Neuronal stem cell (in vitro differentiated cells): ENCODE measurements at regions not wholly inside any gene's neighbourhood (a gene's known extent, or its start where the extent isn't known, plus 50 kb on each side); places are given as distances from the start of the nearest gene placed in this dataset.
"Not testable (repeated sequence)": the region's sequence is repeated elsewhere in the genome, so short reads cannot be mapped to it uniquely, and the experiment has no call there.

Source experiments
- DNase-seq: peaks from one replicate; pipeline ENCODE4 v3.0.0-alpha.2; 2013; ENCODE audit warnings: low spot score
- H2AFZ ChIP-seq: one replicate; pipeline ENCODE4 v1.6.1; 2013; ENCODE audit warnings: mild to moderate bottlenecking, low read length, inconsistent platforms
- H2AK5ac ChIP-seq: 2 replicates; pipeline ENCODE4 v1.6.1; 2013; ENCODE audit warnings: low read depth, mild to moderate bottlenecking, inconsistent platforms, low read length, moderate library complexity, mixed read lengths
- H2BK120ac ChIP-seq: 2 replicates; pipeline ENCODE4 v1.6.1; 2013; ENCODE audit warnings: low read depth, mild to moderate bottlenecking, inconsistent platforms, low read length, moderate library complexity, mixed read lengths
- H2BK12ac ChIP-seq: one replicate; pipeline ENCODE4 v1.6.1; 2013; ENCODE audit warnings: low read length, inconsistent platforms
- H2BK15ac ChIP-seq: 2 replicates; pipeline ENCODE4 v1.6.1; 2013; ENCODE audit warnings: mild to moderate bottlenecking, low read length, inconsistent platforms, mixed read lengths
- H2BK5ac ChIP-seq: one replicate; pipeline ENCODE4 v1.6.1; 2013; ENCODE audit warnings: inconsistent platforms, mild to moderate bottlenecking, low read length, moderate library complexity
- H3K14ac ChIP-seq: one replicate; pipeline ENCODE4 v1.6.1; 2013; ENCODE audit warnings: low read length, inconsistent platforms
- H3K18ac ChIP-seq: 2 replicates; pipeline ENCODE4 v1.6.1; 2013; ENCODE audit warnings: low read length, inconsistent platforms
- H3K23ac ChIP-seq: 2 replicates; pipeline ENCODE4 v1.6.1; 2013; ENCODE audit warnings: low read depth, mild to moderate bottlenecking, mixed read lengths, low read length, inconsistent platforms; ENCODE audit not compliant: poor library complexity
- H3K27ac ChIP-seq: replicated peaks from 3 replicates; pipeline ENCODE4 v1.5.1; 2013; ENCODE audit warnings: low read length, inconsistent platforms
- H3K27me3 ChIP-seq, 3 experiments: 2 replicates each; pipeline ENCODE4 v1.6.1; 2013; ENCODE audit warnings: low read length in 3 of 3, mild to moderate bottlenecking in 2 of 3, inconsistent platforms in 1 of 3, low read depth in 1 of 3, mixed read lengths in 1 of 3, moderate library complexity in 1 of 3; ENCODE audit not compliant: control insufficient read depth in 3 of 3, insufficient read depth in 3 of 3
- H3K36me3 ChIP-seq, 2 donors: replicated peaks in 1 of 2; 2 replicates each; pipeline ENCODE4 v1.6.1; 2013; ENCODE audit warnings: low read length in 2 of 2; ENCODE audit not compliant: control insufficient read depth in 2 of 2, insufficient read depth in 2 of 2
- H3K4ac ChIP-seq: 2 replicates; pipeline ENCODE4 v1.6.1; 2013; ENCODE audit warnings: inconsistent platforms, mild to moderate bottlenecking, low read length, moderate library complexity
- H3K4me1 ChIP-seq, 2 donors: 1 replicate in 1 of 2; 2 replicates in 1 of 2; pipeline ENCODE4 v1.6.1; 2013; ENCODE audit warnings: low read length in 2 of 2, low read depth in 1 of 2; ENCODE audit not compliant: control insufficient read depth in 2 of 2, insufficient read depth in 1 of 2
- H3K4me2 ChIP-seq: one replicate; pipeline ENCODE4 v1.6.1; 2013; ENCODE audit warnings: mild to moderate bottlenecking, low read length, inconsistent platforms; ENCODE audit not compliant: insufficient read depth, poor library complexity, severe bottlenecking
- H3K4me3 ChIP-seq, 2 donors: 2 replicates each; pipeline ENCODE4 v1.5.1; 2013; ENCODE audit warnings: low read length in 2 of 2, mild to moderate bottlenecking in 2 of 2, inconsistent platforms in 1 of 2, moderate library complexity in 1 of 2
- H3K79me1 ChIP-seq: one replicate; pipeline ENCODE4 v1.6.1; 2013; ENCODE audit warnings: low read depth, mild to moderate bottlenecking, inconsistent platforms, low read length, moderate library complexity
- H3K9ac ChIP-seq: one replicate; pipeline ENCODE4 v1.6.1; 2013; ENCODE audit warnings: mild to moderate bottlenecking, low read depth, low read length, inconsistent platforms; ENCODE audit not compliant: poor library complexity
- H3K9me3 ChIP-seq, 2 donors: replicated peaks in 1 of 2; 2 replicates each; pipeline versions ENCODE3 to v1.6.1; 2013; ENCODE audit warnings: low read length in 2 of 2, mild to moderate bottlenecking in 2 of 2, inconsistent platforms in 1 of 2, low read depth in 1 of 2, mixed read lengths in 1 of 2, moderate library complexity in 1 of 2; ENCODE audit not compliant: control insufficient read depth in 2 of 2, insufficient read depth in 1 of 2
- H4K8ac ChIP-seq: one replicate; pipeline ENCODE4 v1.6.1; 2013; ENCODE audit warnings: low read depth, mild to moderate bottlenecking, inconsistent platforms, low read length, moderate library complexity
- H4K91ac ChIP-seq: one replicate; pipeline ENCODE4 v1.6.1; 2013; ENCODE audit warnings: low read length, low read depth, mild to moderate bottlenecking, inconsistent platforms; ENCODE audit not compliant: poor library complexity
- WGBS, 2 donors: extraction: QIAGEN DNeasy Blood & Tissue Kit; methylation state at CpG; one replicate each; pipeline ENCODE4 v1.1.7; 2013; ENCODE audit warnings: missing lambda C conversion rate in 2 of 2, mixed read lengths in 1 of 2; ENCODE audit not compliant: insufficient read length in 2 of 2, insufficient replicate concordance in 1 of 2; ENCODE audit errors: extremely low coverage in 2 of 2; 5-methylcytosine and 5-hydroxymethylcytosine counted together

DNA sequence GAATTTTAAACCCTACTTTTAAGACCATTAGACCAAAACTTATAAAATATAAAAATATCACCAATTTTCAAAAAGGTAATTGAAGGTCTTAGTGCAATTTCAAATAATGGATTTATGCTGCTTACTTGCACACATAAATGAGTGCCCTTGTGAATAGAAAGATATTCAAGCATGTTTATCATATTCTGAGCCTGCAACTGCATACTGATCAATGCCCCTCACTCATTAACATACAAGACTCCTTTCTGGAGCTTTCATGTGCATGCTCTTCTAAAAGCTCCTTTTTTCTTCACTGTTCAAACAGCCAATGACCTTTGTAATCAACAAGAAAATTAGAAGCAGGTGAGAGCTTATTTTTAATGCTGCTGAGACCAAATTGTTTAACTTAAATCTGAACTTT, 1139.3 kb downstream of the HACE1 start:
- Histone ChIP-seq H3K9ac (no peak overlapping the region), H3K9me3 (no peaks in the 10 kb centered on the region), H3K23ac (no peak overlapping the region), H3K4me1 (peaks cover 0 to 2% of the 10 kb centered on the region in 2 donors), H3K36me3 (no peaks in the 10 kb centered on the region), H3K4ac (no peak overlapping the region), H3K27me3 (no peaks in the 10 kb centered on the region), H2AFZ (no peak overlapping the region), H3K4me2 (no peak overlapping the region), H3K14ac (no peak overlapping the region), H2BK15ac (no peak overlapping the region), H3K27ac (no peak overlapping the region), H2BK120ac (no peak overlapping the region), H3K79me1 (no peaks in the 10 kb centered on the region), H3K18ac (no peak overlapping the region), H2BK12ac (no peak overlapping the region), H2AK5ac (no peak overlapping the region), H3K4me3 (no peak overlapping the region), H4K8ac (no peak overlapping the region), H4K91ac (no peak overlapping the region), H2BK5ac (no peak overlapping the region)
- DNase-seq = no peak

DNA sequence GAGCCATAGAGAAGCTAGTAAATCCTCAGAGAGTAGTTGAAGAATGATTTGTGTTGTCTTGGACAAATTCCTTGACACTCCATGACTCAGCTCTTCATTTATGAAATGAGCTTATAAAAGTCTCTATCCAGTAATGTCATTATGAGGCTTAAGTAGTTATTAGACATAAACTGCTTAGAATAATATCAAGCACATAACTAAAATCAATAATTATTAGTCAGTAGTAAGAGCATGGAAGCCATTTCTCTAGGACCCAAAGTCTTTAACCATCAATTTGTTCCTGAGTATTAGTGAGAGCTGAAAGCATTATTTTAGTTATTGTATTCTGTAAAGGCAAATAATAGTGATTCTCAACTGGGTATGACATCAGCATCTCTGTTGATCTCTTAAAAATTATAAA, 1140.2 kb downstream of the HACE1 start:
- H3K9ac ChIP-seq = no peak overlapping the region
- H2BK5ac ChIP-seq = no peak overlapping the region
- H2BK15ac ChIP-seq = no peak overlapping the region
- H2AK5ac ChIP-seq = no peak overlapping the region
- H2BK120ac ChIP-seq = no peak overlapping the region
- peaks cover 0 to 2% of the 10 kb centered on the region in 2 donors for H3K4me1 ChIP-seq
- no peaks in the 10 kb centered on the region for H3K27me3 ChIP-seq
- H4K8ac ChIP-seq = no peak overlapping the region
- no peak overlapping the region for H3K4me3 ChIP-seq
- no peak overlapping the region for H3K4ac ChIP-seq
- H2BK12ac ChIP-seq = no peak overlapping the region
- H3K4me2 ChIP-seq = no peak overlapping the region
- H3K79me1 ChIP-seq = no peaks in the 10 kb centered on the region
- H3K14ac ChIP-seq = no peak overlapping the region
- no peak overlapping the region for H3K18ac ChIP-seq
- H3K9me3 ChIP-seq = no peaks in the 10 kb centered on the region
- no peak overlapping the region for H3K23ac ChIP-seq
- H3K27ac ChIP-seq = no peak overlapping the region
- H2AFZ ChIP-seq = no peak overlapping the region
- H4K91ac ChIP-seq = no peak overlapping the region
- no peaks in the 10 kb centered on the region for H3K36me3 ChIP-seq
- DNase-seq = no peak

DNA sequence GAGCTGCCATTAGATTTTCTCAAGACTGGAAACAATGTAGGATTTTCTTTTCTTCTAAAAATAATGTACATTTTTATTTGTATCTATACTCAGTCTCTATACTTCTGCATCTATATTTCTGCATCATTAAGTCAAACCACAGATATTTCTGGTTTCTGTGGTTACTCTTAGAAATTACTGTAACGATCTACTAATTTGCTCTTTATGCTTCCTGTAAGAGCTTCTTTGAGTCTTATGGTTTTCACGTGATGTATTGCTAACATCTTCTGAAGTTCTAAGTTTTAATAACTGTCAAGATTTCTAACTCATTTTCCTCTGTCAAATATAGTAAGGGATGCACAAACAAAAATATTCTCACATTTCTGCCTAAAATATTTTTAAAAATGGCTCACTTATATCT, 1144.5 kb downstream of the HACE1 start:
- DNase-seq = no peak
- no peak overlapping the region for H2BK12ac ChIP-seq
- no peak overlapping the region for H3K4ac ChIP-seq
- no peaks in the 10 kb centered on the region for H3K27me3 ChIP-seq
- H3K9me3 ChIP-seq = no peaks in the 10 kb centered on the region
- H3K23ac ChIP-seq = no peak overlapping the region
- no peaks in the 10 kb centered on the region for H3K79me1 ChIP-seq
- H2AFZ ChIP-seq = no peak overlapping the region
- H3K4me3 ChIP-seq = no peak overlapping the region
- WGBS, 2 donors = no CpG with 5 or more reads among the region's 2 CpGs
- no peaks in the 10 kb centered on the region for H3K36me3 ChIP-seq
- no peak overlapping the region for H2AK5ac ChIP-seq
- no peak overlapping the region for H4K8ac ChIP-seq
- H2BK120ac ChIP-seq = no peak overlapping the region
- H3K4me2 ChIP-seq = no peak overlapping the region
- H2BK15ac ChIP-seq = no peak overlapping the region
- H2BK5ac ChIP-seq = no peak overlapping the region
- no peak overlapping the region for H3K27ac ChIP-seq
- H3K18ac ChIP-seq = no peak overlapping the region
- no peak overlapping the region for H3K9ac ChIP-seq
- no peaks in the 10 kb centered on the region for H3K4me1 ChIP-seq
- no peak overlapping the region for H4K91ac ChIP-seq
- H3K14ac ChIP-seq = no peak overlapping the region

DNA sequence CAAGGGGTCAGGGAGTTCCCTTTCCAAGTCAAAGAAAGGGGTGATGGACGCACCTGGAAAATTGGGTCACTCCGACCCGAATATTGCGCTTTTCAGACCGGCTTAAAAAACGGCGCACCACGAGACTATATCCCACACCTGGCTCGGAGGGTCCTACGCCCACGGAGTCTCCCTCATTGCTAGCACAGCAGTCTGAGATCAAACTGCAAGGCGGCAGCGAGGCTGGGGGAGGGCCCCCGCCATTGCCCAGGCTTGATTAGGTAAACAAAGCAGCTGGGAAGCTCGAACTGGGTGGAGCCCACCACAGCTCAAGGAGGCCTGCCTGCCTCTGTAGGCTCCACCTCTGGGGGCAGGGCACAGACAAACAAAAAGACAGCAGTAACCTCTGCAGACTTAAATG, 1150.5 kb downstream of the HACE1 start:
- not testable (repeated sequence) for H3K4me2 ChIP-seq, H4K91ac ChIP-seq, H3K4me3 ChIP-seq, H2AFZ ChIP-seq, H3K36me3 ChIP-seq, H3K4me1 ChIP-seq, H3K27ac ChIP-seq, H3K4ac ChIP-seq, DNase-seq, H4K8ac ChIP-seq, H3K79me1 ChIP-seq, H3K27me3 ChIP-seq, H3K9me3 ChIP-seq, H3K23ac ChIP-seq, H2BK12ac ChIP-seq, H3K18ac ChIP-seq, H3K9ac ChIP-seq, H2BK5ac ChIP-seq, H2AK5ac ChIP-seq, H2BK120ac ChIP-seq, H2BK15ac ChIP-seq, H3K14ac ChIP-seq
- no CpG with 5 or more reads among the region's 15 CpGs for WGBS, 2 donors
